H1 (cell line): ENCODE measurements at regions not wholly inside any gene's neighbourhood (a gene's known extent, or its start where the extent isn't known, plus 50 kb on each side); places are given as distances from the start of the nearest gene placed in this dataset.

ENCODE experiments used
- CTCF ChIA-PET: fragments of 300-600 bp; sonication (Branson Sonifier 250); formaldehyde crosslinking; loops from one replicate; lab custom pipeline; 2021; ENCODE audit not compliant: partially characterized antibody; lab: Charles Lee
- POLR2A ChIA-PET: fragments of 300-600 bp; sonication (Branson Sonifier 250); formaldehyde crosslinking; loops from one replicate; lab custom pipeline; 2021; ENCODE audit warnings: inconsistent platforms; ENCODE audit not compliant: partially characterized antibody; lab: Charles Lee
- DNase-seq, 2 experiments: peaks; one replicate each; pipeline versions ENCODE4 v3.0.0 to v3.0.0-alpha.2; 2010 to 2022; ENCODE audit warnings: low spot score in 2 of 2, low read depth in 1 of 2, mixed read lengths in 1 of 2
- FAIRE-seq: peaks from 2 replicates; lab custom pipeline; 2011; peaks lifted over from hg19 to GRCh38; lab: Jason Lieb, UNC
- H2AFZ ChIP-seq: 2 replicates; pipeline ENCODE4 v1.8.1; 2012; ENCODE audit warnings: low read length, inconsistent platforms
- H2AK5ac ChIP-seq: 2 replicates; pipeline ENCODE4 v1.6.1; 2013; ENCODE audit warnings: low read depth, low read length
- H2BK120ac ChIP-seq: replicated peaks from 2 replicates; pipeline ENCODE3; 2013; ENCODE audit warnings: low read depth, low read length, inconsistent platforms
- H2BK12ac ChIP-seq: 2 replicates; pipeline ENCODE4 v1.6.1; 2013; ENCODE audit warnings: low read depth, low read length
- H2BK15ac ChIP-seq: 2 replicates; pipeline ENCODE4 v1.6.1; 2013; ENCODE audit warnings: low read length
- H2BK20ac ChIP-seq: 2 replicates; pipeline ENCODE4 v1.6.1; 2013; ENCODE audit warnings: low read length
- H2BK5ac ChIP-seq: 2 replicates; pipeline ENCODE4 v1.6.1; 2013; ENCODE audit warnings: low read depth, low read length
- H3K14ac ChIP-seq: 2 replicates; pipeline ENCODE4 v1.6.1; 2013; ENCODE audit warnings: inconsistent platforms; ENCODE audit not compliant: insufficient read length
- H3K18ac ChIP-seq: 2 replicates; pipeline ENCODE4 v1.6.1; 2013; ENCODE audit warnings: low read length; ENCODE audit errors: extremely low read depth
- H3K23ac ChIP-seq: 2 replicates; pipeline ENCODE4 v1.6.1; 2013; ENCODE audit warnings: inconsistent platforms; ENCODE audit not compliant: insufficient read length
- H3K23me2 ChIP-seq: 2 replicates; pipeline ENCODE4 v1.6.1; 2013; ENCODE audit warnings: low read depth, low read length
- H3K27ac ChIP-seq: 2 replicates; pipeline ENCODE4 v1.6.1; 2011; ENCODE audit warnings: low read depth, low read length, inconsistent platforms
- H3K27me3 ChIP-seq, 4 experiments: replicated peaks in 1 of 4; 1 replicate in 1 of 4; 2 replicates in 3 of 4; pipeline versions ENCODE4 v1.6.1 to v1.8.1; 2011 to 2013; ENCODE audit warnings: low read length in 3 of 4, mild to moderate bottlenecking in 3 of 4, inconsistent platforms in 2 of 4, mixed read lengths in 2 of 4, moderate library complexity in 1 of 4; ENCODE audit not compliant: control insufficient read depth in 3 of 4, insufficient read depth in 3 of 4; ENCODE audit errors: extremely low read depth in 1 of 4
- H3K36me3 ChIP-seq, 4 experiments: 2 replicates each; pipeline versions ENCODE4 v1.6.1 to v1.8.1; 2011 to 2013; ENCODE audit warnings: mild to moderate bottlenecking in 4 of 4, low read length in 3 of 4, moderate library complexity in 2 of 4, control low read depth in 1 of 4, inconsistent platforms in 1 of 4; ENCODE audit not compliant: insufficient read depth in 4 of 4, control insufficient read depth in 2 of 4
- H3K4ac ChIP-seq: replicated peaks from 2 replicates; pipeline ENCODE3; 2013; ENCODE audit warnings: low read length, low read depth, mixed read lengths, inconsistent platforms; ENCODE audit not compliant: insufficient read length
- H3K4me1 ChIP-seq, 4 experiments: replicated peaks in 1 of 4; 1 replicate in 1 of 4; 2 replicates in 3 of 4; pipeline versions ENCODE4 v1.6.1 to v1.8.1; 2011 to 2013; ENCODE audit warnings: low read length in 3 of 4, inconsistent platforms in 2 of 4, mixed read lengths in 1 of 4; ENCODE audit not compliant: insufficient read depth in 4 of 4, control insufficient read depth in 3 of 4
- H3K4me2 ChIP-seq, 2 experiments: 2 replicates each; pipeline versions ENCODE4 v1.6.1 to v1.8.1; 2011 to 2013; ENCODE audit warnings: low read depth in 2 of 2, low read length in 2 of 2, control low read depth in 1 of 2, inconsistent platforms in 1 of 2, mild to moderate bottlenecking in 1 of 2; ENCODE audit not compliant: insufficient read depth in 1 of 2
- H3K4me3 ChIP-seq, 4 experiments: fragments of 200-600, 300-600 bp in 1 of 4; sonication (generic), shearing (Covaris generic), sonication (Bioruptor Twin) in 1 of 4; 2 replicates each; pipeline versions ENCODE4 v1.5.1 to v1.8.1; 2011 to 2016; ENCODE audit warnings: low read length in 4 of 4, low read depth in 3 of 4, control low read depth in 2 of 4, inconsistent platforms in 2 of 4, mild to moderate bottlenecking in 2 of 4, mixed read lengths in 1 of 4, moderate library complexity in 1 of 4; ENCODE audit not compliant: insufficient read depth in 2 of 4; ENCODE audit errors: extremely low read depth in 1 of 4
- H3K56ac ChIP-seq: replicated peaks from 2 replicates; pipeline ENCODE3; 2013; ENCODE audit warnings: low read depth, mild to moderate bottlenecking, mixed read lengths, low read length, inconsistent platforms; ENCODE audit not compliant: insufficient read length
- H3K79me1 ChIP-seq: 2 replicates; pipeline ENCODE4 v1.6.1; 2013; ENCODE audit warnings: low read depth, low read length, control low read depth
- H3K79me2 ChIP-seq, 2 experiments: 2 replicates each; pipeline versions ENCODE4 v1.6.1 to v1.8.1; 2012 to 2013; ENCODE audit warnings: low read length in 2 of 2, mild to moderate bottlenecking in 2 of 2, inconsistent platforms in 1 of 2; ENCODE audit not compliant: insufficient read depth in 2 of 2, control insufficient read depth in 1 of 2
- H3K9ac ChIP-seq, 4 experiments: replicated peaks in 1 of 4; 1 replicate in 1 of 4; 2 replicates in 3 of 4; pipeline versions ENCODE4 v1.6.1 to v1.8.1; 2011 to 2013; ENCODE audit warnings: low read depth in 3 of 4, low read length in 3 of 4, control low read depth in 2 of 4, mild to moderate bottlenecking in 2 of 4, moderate library complexity in 2 of 4, inconsistent platforms in 1 of 4; ENCODE audit errors: extremely low read depth in 1 of 4
- H3K9me3 ChIP-seq, 2 experiments: 2 replicates each; pipeline versions ENCODE4 v1.6.1 to v1.8.1; 2012 to 2013; ENCODE audit warnings: mild to moderate bottlenecking in 2 of 2, moderate library complexity in 2 of 2, control low read depth in 1 of 2, inconsistent platforms in 1 of 2, low read depth in 1 of 2, low read length in 1 of 2, mixed read lengths in 1 of 2; ENCODE audit not compliant: insufficient read depth in 2 of 2
- H4K20me1 ChIP-seq, 2 experiments: replicated peaks in 1 of 2; 2 replicates each; pipeline versions ENCODE3 to v1.8.1; 2011 to 2013; ENCODE audit warnings: inconsistent platforms in 2 of 2, low read length in 2 of 2, mild to moderate bottlenecking in 1 of 2; ENCODE audit not compliant: insufficient read depth in 2 of 2, control insufficient read depth in 1 of 2
- H4K5ac ChIP-seq: 2 replicates; pipeline ENCODE4 v1.6.1; 2013; ENCODE audit warnings: low read length, low read depth, mixed read lengths, inconsistent platforms; ENCODE audit not compliant: insufficient read length
- H4K8ac ChIP-seq: 2 replicates; pipeline ENCODE4 v1.8.0; 2013; ENCODE audit warnings: mild to moderate bottlenecking, moderate library complexity, low read length, inconsistent platforms; ENCODE audit not compliant: insufficient read depth; ENCODE audit errors: extremely low read depth
- H4K91ac ChIP-seq: replicated peaks from 2 replicates; pipeline ENCODE3; 2013; ENCODE audit warnings: low read length, mixed read lengths, inconsistent platforms; ENCODE audit not compliant: insufficient read length
- CEBPB ChIP-seq: IDR thresholded peaks from 2 replicates; pipeline ENCODE4 v1.6.1; 2012; ENCODE audit warnings: low read depth, low read length
- POU5F1 ChIP-seq: IDR thresholded peaks from 2 replicates; pipeline ENCODE4 v1.6.1; 2011; ENCODE audit warnings: low read depth, mild to moderate bottlenecking, low read length, moderate library complexity
- WGBS, 2 experiments: shearing (Covaris generic) in 1 of 2; methylation state at CpG; one replicate each; pipeline versions ENCODE4 v1.1.6 to v1.1.7; 2013 to 2015; ENCODE audit warnings: low lambda C conversion rate in 2 of 2, mixed read lengths in 2 of 2, inconsistent platforms in 1 of 2, low coverage in 1 of 2, missing lambda C conversion rate in 1 of 2; ENCODE audit not compliant: insufficient replicate concordance in 2 of 2, insufficient coverage in 1 of 2, insufficient read length in 1 of 2; ENCODE audit errors: extremely low coverage in 1 of 2, missing lambda C conversion rate in 1 of 2; 5-methylcytosine and 5-hydroxymethylcytosine counted together

DNA sequence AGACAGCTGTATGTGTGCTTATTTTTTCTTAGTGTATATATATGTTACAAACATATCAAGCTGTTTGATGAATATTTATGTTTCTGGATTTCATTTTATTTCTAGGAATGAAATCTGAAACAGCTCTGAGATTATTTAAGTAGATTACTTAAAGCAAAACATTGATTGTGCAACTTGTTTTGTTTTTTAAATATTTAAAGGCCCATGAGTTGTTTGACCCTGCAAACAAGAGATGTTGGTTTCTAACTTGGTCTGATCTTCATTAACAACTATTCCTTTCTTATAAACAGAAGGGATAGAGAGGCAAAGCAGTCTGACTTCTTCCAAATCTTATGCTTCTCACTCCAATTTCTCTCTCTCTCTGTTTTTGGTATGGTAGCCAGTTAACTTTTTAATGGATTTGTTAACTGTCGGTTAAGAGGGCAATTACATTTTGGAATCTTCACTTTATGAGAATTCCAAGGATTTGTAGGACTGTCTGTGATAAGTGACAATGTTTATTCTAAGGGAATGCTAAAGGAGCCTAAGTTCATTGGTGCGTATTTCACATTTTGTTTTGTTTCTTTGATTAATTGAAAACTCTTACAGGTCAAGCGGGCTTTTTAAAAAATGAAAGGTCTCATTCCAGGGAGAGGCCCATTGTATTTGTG lies 102.6 kb upstream of the HMGA2 start:
- Histone ChIP-seq H3K4ac (no peak overlapping the region), H3K79me2 (no peaks in the 10 kb centered on the region), H2AK5ac (no peak overlapping the region), H2BK5ac (no peak overlapping the region), H3K4me3 (no peak overlapping the region), H3K9ac (no peak overlapping the region), H4K91ac (no peak overlapping the region), H3K27me3 (no peaks in the 10 kb centered on the region), H2BK12ac (no peak overlapping the region), H2BK15ac (no peak overlapping the region), H3K14ac (no peak overlapping the region), H3K18ac (no peak overlapping the region), H2BK120ac (no peak overlapping the region), H3K23ac (no peak overlapping the region), H3K4me1 (peaks cover 0 to 4% (median 0%) of the 10 kb centered on the region in 4 experiments; a peak in 1 of 7 replicates), H4K20me1 (no peaks in the 10 kb centered on the region), H2AFZ (no peak overlapping the region), H3K36me3 (no peaks in the 10 kb centered on the region), H3K4me2 (no peak overlapping the region), H4K5ac (no peak overlapping the region), H3K79me1 (no peaks in the 10 kb centered on the region), H3K23me2 (no peaks in the 10 kb centered on the region), H3K27ac (no peak overlapping the region), H3K9me3 (no peaks in the 10 kb centered on the region), H3K56ac (no peak overlapping the region), H4K8ac (no peak overlapping the region), H2BK20ac (no peak overlapping the region)
- FAIRE-seq (no peak), DNase-seq (no peak)
- 92% methylated on average over 3 of the region's 3 CpGs; no CpG with 5 or more reads in 1 of the 2 experiments for WGBS, 2 experiments
- CTCF ChIA-PET: interaction anchor here (0.6 kb wide), 1 partner anchor 53 kb away, joined by 3 read pairs; no protein-coding TSS in a partner anchor
- TF ChIP-seq POU5F1 (no peak), CEBPB (0 out of 2 replicates have a peak, but pooled peaks have one; percentile 9)
- POLR2A ChIA-PET: interaction anchor here (1.1 kb wide), 1 partner anchor 58 kb away, joined by 3 read pairs; no protein-coding TSS in a partner anchor
